HG02885 (cell line): ENCODE measurements at regions not wholly inside any gene's neighbourhood (a gene's known extent, or its start where the extent isn't known, plus 50 kb on each side); places are given as distances from the start of the nearest gene placed in this dataset.
A peak's percentile ranks its signal among the peaks of the same experiment; 100 is the strongest.

Experiments used
- ATAC-seq: cut with Tn5 transposase; IDR thresholded peaks from one replicate; pipeline ENCODE4 v1.9.1; 2021; ENCODE audit warnings: mild to moderate bottlenecking; ENCODE audit not compliant: unreplicated experiment, poor library complexity

- ATAC-seq = no peak
Measured at GRCh38 chr18:73973972-73974371, 173.7 kb downstream of the FBXO15 start.

- ATAC-seq = no peak
Measured at GRCh38 chr18:73966954-73967353, 180.7 kb downstream of the FBXO15 start.

- peak; percentile 72 for ATAC-seq
Measured at GRCh38 chr18:73962256-73962655, 185.4 kb downstream of the FBXO15 start.

GRCh38 chr18:73961804-73962203 lies 185.8 kb downstream of the FBXO15 start:
- ATAC-seq = no peak

GRCh38 chr18:73959352-73959751 lies 188.3 kb downstream of the FBXO15 start:
- no peak for ATAC-seq

- ATAC-seq = no peak
Measured at GRCh38 chr18:73954268-73954667, 193.4 kb downstream of the FBXO15 start.

- ATAC-seq = no peak
Measured at GRCh38 chr18:73952296-73952946, 195.2 kb downstream of the FBXO15 start.

- ATAC-seq = no peak
Measured at GRCh38 chr18:73950116-73950700, 197.4 kb downstream of the FBXO15 start.

- ATAC-seq = no peak
Measured at GRCh38 chr18:73948497-73948896, 199.1 kb downstream of the FBXO15 start.

GRCh38 chr18:73948084-73948483 lies 199.6 kb downstream of the FBXO15 start:
- ATAC-seq = no peak

GRCh38 chr18:73947180-73947921 lies 200.3 kb downstream of the FBXO15 start:
- ATAC-seq = no peak

- no peak for ATAC-seq
Measured at GRCh38 chr18:73945130-73945792, 202.4 kb downstream of the FBXO15 start.

GRCh38 chr18:73944715-73945114 lies 202.9 kb downstream of the FBXO15 start:
- ATAC-seq = no peak

GRCh38 chr18:73943763-73944162 lies 203.9 kb downstream of the FBXO15 start:
- ATAC-seq = no peak

- ATAC-seq = no peak
Measured at GRCh38 chr18:73942956-73943355, 204.7 kb downstream of the FBXO15 start.

- ATAC-seq = no peak
Measured at GRCh38 chr18:73942081-73942625, 205.5 kb downstream of the FBXO15 start.

GRCh38 chr18:73940721-73941120 lies 206.9 kb downstream of the FBXO15 start:
- ATAC-seq = no peak

- no peak for ATAC-seq
Measured at GRCh38 chr18:73939391-73939790, 208.2 kb downstream of the FBXO15 start.

- ATAC-seq = no peak
Measured at GRCh38 chr18:73933685-73934084, 213.9 kb downstream of the FBXO15 start.

- no peak for ATAC-seq
Measured at GRCh38 chr18:73932976-73933375, 214.7 kb downstream of the FBXO15 start.

- ATAC-seq = no peak
Measured at GRCh38 chr18:73927496-73927895, 220.1 kb downstream of the FBXO15 start.
